Adrenal gland (tissue), 5 donors: ENCODE measurements at regions not wholly inside any gene's neighbourhood (a gene's known extent, or its start where the extent isn't known, plus 50 kb on each side); places are given as distances from the start of the nearest gene placed in this dataset.

Experiments
- POLR2A ChIP-seq, 2 donors: fragments of 450-650 bp; IDR thresholded peaks; one replicate each; pipeline ENCODE4 v1.6.1; 2017; ENCODE audit warnings: antibody characterized with exemption in 2 of 2, mild to moderate bottlenecking in 2 of 2, moderate library complexity in 1 of 2
- TF ChIP-seq, protein P1 (sequence below), 6 experiments: fragments of 450-650 bp in 4 of 6; fragments of 200-600 bp in 2 of 6; sonication (generic) in 1 of 6; IDR thresholded peaks; 1 replicate in 5 of 6; 2 replicates in 1 of 6; pipeline versions ENCODE4 v1.5.1 to v1.8.0; 2016 to 2021; ENCODE audit warnings: antibody characterized with exemption in 6 of 6, mild to moderate bottlenecking in 2 of 6, moderate library complexity in 1 of 6
- donor health status: DM: no; HTN: no; CAD: no.

DNA sequence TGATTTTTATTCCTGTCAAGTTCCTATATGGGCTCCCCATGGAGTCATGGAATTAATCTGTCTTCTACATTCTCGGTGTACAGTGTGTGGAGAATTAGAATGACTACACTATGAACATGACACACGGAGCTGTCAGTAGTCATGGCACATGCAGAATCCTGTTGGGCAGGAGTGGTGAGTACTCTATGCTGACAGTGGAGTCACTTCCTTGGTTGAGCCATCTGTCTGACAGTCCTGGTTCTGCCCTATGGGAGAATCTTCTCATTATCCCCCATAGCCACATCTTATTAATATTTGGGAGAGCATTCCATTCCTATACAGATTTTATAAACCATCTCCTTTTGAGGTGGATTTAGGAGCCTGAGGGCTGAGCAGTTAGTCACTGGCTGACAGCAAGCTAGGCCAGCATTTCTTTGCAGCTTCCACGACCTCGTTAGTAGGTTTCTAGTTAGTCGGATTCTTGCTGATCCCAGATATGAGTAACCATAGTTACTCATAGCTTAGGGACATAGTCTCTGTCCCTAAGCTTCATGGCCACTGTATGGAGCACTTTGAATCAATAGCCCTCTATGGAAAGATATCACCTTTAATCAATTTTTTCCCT lies 90.6 kb downstream of the MDH1 start:
- TF ChIP-seq, protein P1, sequence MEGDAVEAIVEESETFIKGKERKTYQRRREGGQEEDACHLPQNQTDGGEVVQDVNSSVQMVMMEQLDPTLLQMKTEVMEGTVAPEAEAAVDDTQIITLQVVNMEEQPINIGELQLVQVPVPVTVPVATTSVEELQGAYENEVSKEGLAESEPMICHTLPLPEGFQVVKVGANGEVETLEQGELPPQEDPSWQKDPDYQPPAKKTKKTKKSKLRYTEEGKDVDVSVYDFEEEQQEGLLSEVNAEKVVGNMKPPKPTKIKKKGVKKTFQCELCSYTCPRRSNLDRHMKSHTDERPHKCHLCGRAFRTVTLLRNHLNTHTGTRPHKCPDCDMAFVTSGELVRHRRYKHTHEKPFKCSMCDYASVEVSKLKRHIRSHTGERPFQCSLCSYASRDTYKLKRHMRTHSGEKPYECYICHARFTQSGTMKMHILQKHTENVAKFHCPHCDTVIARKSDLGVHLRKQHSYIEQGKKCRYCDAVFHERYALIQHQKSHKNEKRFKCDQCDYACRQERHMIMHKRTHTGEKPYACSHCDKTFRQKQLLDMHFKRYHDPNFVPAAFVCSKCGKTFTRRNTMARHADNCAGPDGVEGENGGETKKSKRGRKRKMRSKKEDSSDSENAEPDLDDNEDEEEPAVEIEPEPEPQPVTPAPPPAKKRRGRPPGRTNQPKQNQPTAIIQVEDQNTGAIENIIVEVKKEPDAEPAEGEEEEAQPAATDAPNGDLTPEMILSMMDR (IDR thresholded peaks at IDR 0.05), result no peak
- no peak for TF ChIP-seq POLR2A (IDR thresholded peaks at IDR 0.05)
